A549 (cell line): ENCODE measurements at regions not wholly inside any gene's neighbourhood (a gene's known extent, or its start where the extent isn't known, plus 50 kb on each side); places are given as distances from the start of the nearest gene placed in this dataset.

Source experiments
- BHLHE40 ChIP-seq: IDR thresholded peaks from 2 replicates; pipeline ENCODE4 v1.6.1; 2012; ENCODE audit warnings: low read depth, low read length, inconsistent platforms
- CTCF ChIP-seq: fragments of >200 bp; sonication (Bioruptor Twin); formaldehyde crosslinking; IDR thresholded peaks from 3 replicates; pipeline ENCODE4 v1.5.1; 2016
- EP300 ChIP-seq, 2 experiments: fragments of >200 bp; sonication (Bioruptor Twin); formaldehyde crosslinking; IDR thresholded peaks; 2 replicates in 1 of 2; 3 replicates in 1 of 2; pipeline ENCODE4 v1.6.1; 2016 to 2017
- POLR2A ChIP-seq: IDR thresholded peaks from 2 replicates; pipeline ENCODE4 v1.6.1; 2012; ENCODE audit warnings: mild to moderate bottlenecking, low read length
- TF ChIP-seq, protein P1 (sequence below): fragments of 150-350 bp; IDR thresholded peaks from 2 replicates; pipeline ENCODE4 v1.6.1; 2014; ENCODE audit warnings: low read depth, mild to moderate bottlenecking, low read length

DNA sequence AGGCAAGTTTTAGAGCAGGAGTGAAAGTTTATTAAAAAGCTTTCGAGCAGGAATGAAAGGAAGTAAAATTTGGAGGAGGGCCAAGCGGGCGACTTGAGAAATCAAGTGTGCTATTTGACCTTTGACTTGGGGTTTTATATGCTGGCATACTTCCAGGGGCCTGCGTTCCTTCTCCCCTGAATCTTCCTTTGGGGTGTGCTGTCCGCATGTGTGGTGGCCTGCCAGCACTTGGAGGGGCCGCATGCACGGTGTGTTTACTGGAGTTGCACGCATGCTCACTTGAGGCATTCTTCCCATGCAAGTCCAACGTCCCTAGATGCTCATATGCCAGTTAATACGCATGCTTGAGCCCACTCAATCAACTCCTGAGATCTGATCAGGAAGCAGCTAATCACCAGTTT lies 78.3 kb upstream of the MAP4K4 start:
- TF ChIP-seq, protein P1, sequence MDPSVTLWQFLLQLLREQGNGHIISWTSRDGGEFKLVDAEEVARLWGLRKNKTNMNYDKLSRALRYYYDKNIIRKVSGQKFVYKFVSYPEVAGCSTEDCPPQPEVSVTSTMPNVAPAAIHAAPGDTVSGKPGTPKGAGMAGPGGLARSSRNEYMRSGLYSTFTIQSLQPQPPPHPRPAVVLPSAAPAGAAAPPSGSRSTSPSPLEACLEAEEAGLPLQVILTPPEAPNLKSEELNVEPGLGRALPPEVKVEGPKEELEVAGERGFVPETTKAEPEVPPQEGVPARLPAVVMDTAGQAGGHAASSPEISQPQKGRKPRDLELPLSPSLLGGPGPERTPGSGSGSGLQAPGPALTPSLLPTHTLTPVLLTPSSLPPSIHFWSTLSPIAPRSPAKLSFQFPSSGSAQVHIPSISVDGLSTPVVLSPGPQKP: no peak
- no peak for TF ChIP-seq CTCF
- TF ChIP-seq POLR2A: no peak
- TF ChIP-seq EP300 (IDR thresholded peaks at IDR 0.05): no peak
- TF ChIP-seq BHLHE40: no peak
